ENCODE measurements at regions not wholly inside any gene's neighbourhood (a gene's known extent, or its start where the extent isn't known, plus 50 kb on each side); places are given as distances from the start of the nearest gene placed in this dataset.

DNA sequence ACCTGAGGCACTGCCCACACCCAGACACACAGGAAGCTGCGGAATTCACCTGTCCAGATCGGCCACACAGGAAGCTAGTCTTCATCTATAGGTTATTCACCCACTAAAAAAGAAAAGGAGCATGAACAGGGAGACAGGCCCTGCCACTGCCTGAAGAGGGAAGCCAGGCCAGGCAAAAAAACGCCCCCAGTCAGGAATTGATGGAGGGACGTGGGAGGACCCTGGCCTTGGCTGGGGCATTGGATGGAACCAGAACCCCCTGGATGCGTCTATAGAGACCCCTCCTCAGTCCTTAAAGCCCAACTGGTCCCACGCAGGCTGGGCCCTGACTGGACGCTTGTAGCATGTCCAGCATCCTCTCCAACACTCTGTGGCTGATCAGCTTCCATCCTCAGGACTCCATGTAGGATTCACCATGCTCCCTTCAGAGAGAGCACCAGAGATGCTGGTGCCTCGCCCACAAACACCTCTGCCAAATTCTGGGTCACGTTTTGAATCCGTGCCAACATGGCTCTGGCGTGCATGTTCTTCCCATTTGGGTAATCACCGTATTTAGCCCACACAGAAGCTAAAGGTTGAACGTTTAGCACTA is 259.3 kb upstream of the TCERG1L start:
- Mint-ChIP-seq H3K4me3 (no peak overlapping the region), H3K27ac (ENCODE audit: low read depth) (no peak overlapping the region), H3K4me1 (no peaks in the 10 kb centered on the region), H3K36me3 (ENCODE audit: insufficient read depth) (no peaks in the 10 kb centered on the region), H3K27me3 (no peaks in the 10 kb centered on the region), H3K9me3 (peaks cover 3% of the 10 kb centered on the region)
- DNase-seq (ENCODE audit: low spot score in 2 of 2) (no peak), ATAC-seq (replicated peaks; ENCODE audit: extremely low read depth, poor library complexity, severe bottlenecking) (no peak)

DNA sequence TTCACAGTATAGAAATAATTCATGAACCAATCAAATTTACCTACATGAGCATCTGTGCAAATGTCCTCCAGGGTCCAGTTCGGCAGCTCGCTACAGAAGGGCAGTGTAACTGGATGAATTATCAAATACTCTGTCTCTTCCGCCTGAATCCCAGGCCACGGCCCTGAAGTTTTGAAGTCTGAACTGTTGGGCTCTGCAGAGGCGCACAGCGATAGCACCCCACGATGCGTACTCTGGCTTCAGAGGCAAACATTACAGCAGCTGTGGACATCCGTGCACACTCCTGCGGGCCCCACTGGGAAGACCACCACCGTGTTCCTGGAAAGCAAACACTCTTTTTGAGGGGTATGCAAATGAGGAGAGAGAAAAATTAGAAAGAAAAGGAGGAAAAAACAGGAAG is 259.8 kb upstream of the TCERG1L start:
- Mint-ChIP-seq H3K27ac (ENCODE audit: low read depth) (no peak overlapping the region), H3K4me3 (no peak overlapping the region), H3K27me3 (no peaks in the 10 kb centered on the region), H3K9me3 (no peaks in the 10 kb centered on the region), H3K36me3 (ENCODE audit: insufficient read depth) (no peaks in the 10 kb centered on the region), H3K4me1 (no peaks in the 10 kb centered on the region)
- no peak for ATAC-seq (replicated peaks; ENCODE audit: extremely low read depth, poor library complexity, severe bottlenecking)
- no peak for DNase-seq (ENCODE audit: low spot score in 2 of 2)

- ATAC-seq (replicated peaks; ENCODE audit: extremely low read depth, poor library complexity, severe bottlenecking) (no peak), DNase-seq (ENCODE audit: low spot score in 2 of 2) (no peak)
- Mint-ChIP-seq H3K36me3 (ENCODE audit: insufficient read depth) (no peaks in the 10 kb centered on the region), H3K4me3 (no peak overlapping the region), H3K27ac (ENCODE audit: low read depth) (no peak overlapping the region), H3K9me3 (no peaks in the 10 kb centered on the region), H3K4me1 (no peaks in the 10 kb centered on the region), H3K27me3 (no peaks in the 10 kb centered on the region)
These were observed 260.3 kb upstream of the TCERG1L start for GRCh38 chr10:131571865-131572264.

DNA sequence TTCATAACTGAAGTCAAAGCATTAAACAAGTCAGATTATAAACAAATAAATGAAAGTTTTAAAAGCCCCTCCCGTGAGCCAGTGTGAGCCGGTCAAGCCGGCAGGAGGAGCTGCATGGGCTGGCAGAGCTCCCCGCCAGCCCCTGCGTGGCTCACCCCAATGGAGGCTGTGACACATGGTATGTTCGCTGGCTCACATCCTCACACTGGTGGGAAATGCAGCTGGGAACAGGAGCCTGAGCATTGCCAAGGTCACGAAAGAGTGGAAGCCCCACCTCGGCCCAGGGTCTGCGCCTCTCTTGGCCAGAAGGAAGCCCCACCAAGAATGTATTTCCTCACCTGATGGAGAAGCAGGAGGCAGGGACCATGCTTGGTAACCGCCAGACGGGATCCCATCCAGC is 261.7 kb upstream of the TCERG1L start:
- ATAC-seq (replicated peaks; ENCODE audit: extremely low read depth, poor library complexity, severe bottlenecking) = no peak
- H3K4me1 Mint-ChIP-seq = no peaks in the 10 kb centered on the region
- no peaks in the 10 kb centered on the region for H3K27me3 Mint-ChIP-seq
- H3K27ac Mint-ChIP-seq (ENCODE audit: low read depth) = no peak overlapping the region
- H3K9me3 Mint-ChIP-seq = no peaks in the 10 kb centered on the region
- no peaks in the 10 kb centered on the region for H3K36me3 Mint-ChIP-seq (ENCODE audit: insufficient read depth)
- H3K4me3 Mint-ChIP-seq = no peak overlapping the region
- DNase-seq (ENCODE audit: low spot score in 2 of 2) = no peak

- no peak for ATAC-seq (replicated peaks; ENCODE audit: extremely low read depth, poor library complexity, severe bottlenecking)
- no peaks in the 10 kb centered on the region for H3K27me3 Mint-ChIP-seq
- DNase-seq (ENCODE audit: low spot score in 2 of 2) = no peak
- no peaks in the 10 kb centered on the region for H3K36me3 Mint-ChIP-seq (ENCODE audit: insufficient read depth)
- H3K9me3 Mint-ChIP-seq = no peaks in the 10 kb centered on the region
- no peak overlapping the region for H3K4me3 Mint-ChIP-seq
- H3K27ac Mint-ChIP-seq (ENCODE audit: low read depth) = no peak overlapping the region
- H3K4me1 Mint-ChIP-seq = no peaks in the 10 kb centered on the region
These were observed 262.2 kb upstream of the TCERG1L start for GRCh38 chr10:131573707-131574106.

DNA sequence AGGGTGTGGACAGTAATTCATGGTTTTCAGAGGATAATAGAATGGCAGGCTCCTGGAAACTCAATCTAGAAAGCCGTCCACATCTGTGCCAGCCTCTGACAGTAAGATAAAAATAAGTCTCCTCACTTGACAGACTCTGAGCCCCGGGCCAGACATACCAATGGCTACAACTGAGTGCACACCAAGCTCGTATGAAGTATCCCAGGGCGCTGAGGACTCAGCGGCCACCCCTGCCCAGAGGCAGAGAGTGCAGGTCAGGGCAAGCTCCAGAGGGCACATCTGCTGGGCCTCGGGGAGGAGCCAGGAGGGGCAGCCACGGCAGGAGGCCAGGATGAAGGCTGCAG is 262.8 kb upstream of the TCERG1L start:
- ATAC-seq (replicated peaks; ENCODE audit: extremely low read depth, poor library complexity, severe bottlenecking) (no peak), DNase-seq (ENCODE audit: low spot score in 2 of 2) (no peak)
- no peaks in the 10 kb centered on the region for H3K4me1 Mint-ChIP-seq
- no peaks in the 10 kb centered on the region for H3K9me3 Mint-ChIP-seq
- H3K36me3 Mint-ChIP-seq (ENCODE audit: insufficient read depth) = no peaks in the 10 kb centered on the region
- H3K27ac Mint-ChIP-seq (ENCODE audit: low read depth) = no peak overlapping the region
- no peaks in the 10 kb centered on the region for H3K27me3 Mint-ChIP-seq
- H3K4me3 Mint-ChIP-seq = no peak overlapping the region

GRCh38 chr10:131574707-131575430 is 263.3 kb upstream of the TCERG1L start:
- ATAC-seq (replicated peaks; ENCODE audit: extremely low read depth, poor library complexity, severe bottlenecking) (no peak), DNase-seq (ENCODE audit: low spot score in 2 of 2) (no peak)
- no peaks in the 10 kb centered on the region for H3K9me3 Mint-ChIP-seq
- no peaks in the 10 kb centered on the region for H3K4me1 Mint-ChIP-seq
- no peaks in the 10 kb centered on the region for H3K36me3 Mint-ChIP-seq (ENCODE audit: insufficient read depth)
- H3K4me3 Mint-ChIP-seq = no peak overlapping the region
- H3K27me3 Mint-ChIP-seq = no peaks in the 10 kb centered on the region
- no peak overlapping the region for H3K27ac Mint-ChIP-seq (ENCODE audit: low read depth)

DNA sequence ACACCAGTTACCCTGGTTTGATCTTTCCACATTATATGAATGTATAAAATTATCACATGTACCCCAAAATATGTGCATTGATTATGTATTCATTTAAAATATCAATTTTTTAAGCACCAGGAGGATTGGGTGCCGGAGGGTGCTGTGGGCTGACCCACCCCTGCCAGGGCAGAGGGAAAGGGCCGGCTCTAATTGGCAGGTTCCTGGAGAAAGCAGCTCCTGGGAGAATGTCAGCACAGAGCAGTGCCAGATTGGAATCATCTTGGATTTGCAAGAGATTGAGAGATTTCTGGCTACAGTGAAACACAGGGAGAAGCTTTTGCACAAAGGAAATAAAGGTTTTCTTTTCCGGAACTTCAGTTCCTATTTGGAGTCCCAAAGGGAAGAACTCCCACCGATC is 264.4 kb upstream of the TCERG1L start:
- Mint-ChIP-seq H3K27me3 (no peaks in the 10 kb centered on the region), H3K9me3 (no peaks in the 10 kb centered on the region), H3K36me3 (ENCODE audit: insufficient read depth) (no peaks in the 10 kb centered on the region), H3K4me1 (no peaks in the 10 kb centered on the region), H3K27ac (ENCODE audit: low read depth) (no peak overlapping the region), H3K4me3 (no peak overlapping the region)
- DNase-seq (ENCODE audit: low spot score in 2 of 2) (no peak), ATAC-seq (replicated peaks; ENCODE audit: extremely low read depth, poor library complexity, severe bottlenecking) (no peak)

- Mint-ChIP-seq H3K4me3 (no peak overlapping the region), H3K9me3 (no peaks in the 10 kb centered on the region), H3K4me1 (no peaks in the 10 kb centered on the region), H3K27me3 (no peaks in the 10 kb centered on the region), H3K36me3 (ENCODE audit: insufficient read depth) (no peaks in the 10 kb centered on the region), H3K27ac (ENCODE audit: low read depth) (no peak overlapping the region)
- ATAC-seq (replicated peaks; ENCODE audit: extremely low read depth, poor library complexity, severe bottlenecking) = no peak
- DNase-seq (ENCODE audit: low spot score in 2 of 2) = peak in 1 of 2 donors; percentile 3
These were observed 265.0 kb upstream of the TCERG1L start for GRCh38 chr10:131576341-131577177.

DNA sequence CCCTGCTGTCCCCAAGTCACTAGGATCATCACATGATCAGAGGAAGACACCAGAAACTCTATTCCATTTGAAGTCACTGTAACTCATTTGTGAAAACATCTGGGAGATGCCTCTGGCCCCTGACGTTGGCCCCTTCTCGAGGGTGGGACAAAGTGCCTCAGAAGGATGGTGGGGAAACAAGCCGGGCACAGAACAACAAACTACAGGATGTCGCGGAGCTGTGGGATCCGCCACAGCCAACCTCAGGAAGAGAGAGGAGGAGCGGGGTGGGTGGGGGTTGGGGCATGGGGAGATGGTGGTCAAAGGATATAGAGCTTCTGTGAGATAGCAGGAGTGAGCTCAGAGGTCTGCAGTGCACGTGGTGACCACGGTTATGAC is 265.6 kb upstream of the TCERG1L start:
- H3K27ac Mint-ChIP-seq (ENCODE audit: low read depth) = no peak overlapping the region
- no peaks in the 10 kb centered on the region for H3K4me1 Mint-ChIP-seq
- no peaks in the 10 kb centered on the region for H3K27me3 Mint-ChIP-seq
- ATAC-seq (replicated peaks; ENCODE audit: extremely low read depth, poor library complexity, severe bottlenecking) (no peak), DNase-seq (ENCODE audit: low spot score in 2 of 2) (no peak)
- no peaks in the 10 kb centered on the region for H3K36me3 Mint-ChIP-seq (ENCODE audit: insufficient read depth)
- no peak overlapping the region for H3K4me3 Mint-ChIP-seq
- H3K9me3 Mint-ChIP-seq = no peaks in the 10 kb centered on the region

GRCh38 chr10:131577786-131578471 is 266.4 kb upstream of the TCERG1L start:
- H3K36me3 Mint-ChIP-seq (ENCODE audit: insufficient read depth) = no peaks in the 10 kb centered on the region
- no peaks in the 10 kb centered on the region for H3K9me3 Mint-ChIP-seq
- H3K4me3 Mint-ChIP-seq = no peak overlapping the region
- H3K27me3 Mint-ChIP-seq = no peaks in the 10 kb centered on the region
- no peaks in the 10 kb centered on the region for H3K4me1 Mint-ChIP-seq
- no peak for ATAC-seq (replicated peaks; ENCODE audit: extremely low read depth, poor library complexity, severe bottlenecking)
- peak in 1 of 2 donors; percentile 4 for DNase-seq (ENCODE audit: low spot score in 2 of 2)
- H3K27ac Mint-ChIP-seq (ENCODE audit: low read depth) = no peak overlapping the region

- no peaks in the 10 kb centered on the region for H3K36me3 Mint-ChIP-seq (ENCODE audit: insufficient read depth)
- DNase-seq (ENCODE audit: low spot score in 2 of 2) (peak in 1 of 2 donors; percentile 4), ATAC-seq (replicated peaks; ENCODE audit: extremely low read depth, poor library complexity, severe bottlenecking) (no peak)
- no peaks in the 10 kb centered on the region for H3K27me3 Mint-ChIP-seq
- no peak overlapping the region for H3K27ac Mint-ChIP-seq (ENCODE audit: low read depth)
- no peaks in the 10 kb centered on the region for H3K9me3 Mint-ChIP-seq
- H3K4me3 Mint-ChIP-seq = no peak overlapping the region
- H3K4me1 Mint-ChIP-seq = no peaks in the 10 kb centered on the region
These were observed 267.0 kb upstream of the TCERG1L start for GRCh38 chr10:131578472-131578970.
